Bronchial epithelial cell (primary cell): ENCODE measurements at regions not wholly inside any gene's neighbourhood (a gene's known extent, or its start where the extent isn't known, plus 50 kb on each side); places are given as distances from the start of the nearest gene placed in this dataset.
"Not testable (repeated sequence)": the region's sequence is repeated elsewhere in the genome, so short reads cannot be mapped to it uniquely, and the experiment has no call there.

Experiments
- DNase-seq: peaks from one replicate; pipeline ENCODE4 v3.0.0-alpha.2; 2010; ENCODE audit warnings: low read depth
- FAIRE-seq: peaks from 2 replicates; lab custom pipeline; 2011; peaks lifted over from hg19 to GRCh38; lab: Jason Lieb, UNC
- H3K27me3 ChIP-seq: 2 replicates; pipeline ENCODE4 v1.5.1; 2011; ENCODE audit warnings: low read length; ENCODE audit not compliant: control insufficient read depth, insufficient read depth
- H3K36me3 ChIP-seq: 2 replicates; pipeline ENCODE4 v1.5.1; 2011; ENCODE audit warnings: low read length; ENCODE audit not compliant: control insufficient read depth, insufficient read depth
- H3K4me3 ChIP-seq: 2 replicates; pipeline ENCODE4 v1.5.1; 2011; ENCODE audit warnings: mild to moderate bottlenecking, low read depth, low read length, control low read depth
- CTCF ChIP-seq: IDR thresholded peaks from 2 replicates; pipeline ENCODE4 v1.5.1; 2011; ENCODE audit warnings: mild to moderate bottlenecking, moderate library complexity, low read length, control low read depth, inconsistent platforms; ENCODE audit not compliant: insufficient read depth, severe bottlenecking

- DNase-seq (peak; percentile 28), FAIRE-seq (no peak)
- no peak for TF ChIP-seq CTCF
- Histone ChIP-seq H3K4me3 (no peak overlapping the region), H3K36me3 (no peaks in the 10 kb centered on the region), H3K27me3 (no peaks in the 10 kb centered on the region)
Measured at GRCh38 chr1:182235952-182236650, 155.5 kb downstream of the GLUL start.

- no peak for TF ChIP-seq CTCF
- no peak overlapping the region for H3K4me3 ChIP-seq
- H3K36me3 ChIP-seq = no peaks in the 10 kb centered on the region
- DNase-seq (no peak), FAIRE-seq (peak; percentile 32)
- no peaks in the 10 kb centered on the region for H3K27me3 ChIP-seq
Measured at GRCh38 chr1:182235604-182235951, 156.0 kb downstream of the GLUL start.

GRCh38 chr1:182229921-182230491 is 161.6 kb downstream of the GLUL start:
- FAIRE-seq = peak; percentile 62
- H3K36me3 ChIP-seq = no peaks in the 10 kb centered on the region
- no peak overlapping the region for H3K4me3 ChIP-seq
- H3K27me3 ChIP-seq = no peaks in the 10 kb centered on the region
- no peak for DNase-seq
- TF ChIP-seq CTCF = no peak

- TF ChIP-seq CTCF = no peak
- Histone ChIP-seq H3K4me3 (no peak overlapping the region), H3K36me3 (no peaks in the 10 kb centered on the region), H3K27me3 (no peaks in the 10 kb centered on the region)
- DNase-seq (no peak), FAIRE-seq (no peak)
Measured at GRCh38 chr1:182229451-182229850, 162.1 kb downstream of the GLUL start.

- no peak for TF ChIP-seq CTCF
- H3K4me3 ChIP-seq = no peak overlapping the region
- DNase-seq = peak; percentile 38
- no peaks in the 10 kb centered on the region for H3K27me3 ChIP-seq
- FAIRE-seq = no peak
- H3K36me3 ChIP-seq = no peaks in the 10 kb centered on the region
Measured at GRCh38 chr1:182227864-182228547, 163.6 kb downstream of the GLUL start.

- DNase-seq (no peak), FAIRE-seq (no peak)
- H3K36me3 ChIP-seq = no peaks in the 10 kb centered on the region
- H3K27me3 ChIP-seq = no peaks in the 10 kb centered on the region
- no peak overlapping the region for H3K4me3 ChIP-seq
- TF ChIP-seq CTCF = no peak
Measured at GRCh38 chr1:182226618-182227017, 165.0 kb downstream of the GLUL start.

GRCh38 chr1:182225755-182226154 is 164.2 kb upstream of the ZNF648 start:
- H3K27me3 ChIP-seq, FAIRE-seq, H3K36me3 ChIP-seq, DNase-seq, H3K4me3 ChIP-seq: not testable (repeated sequence)

GRCh38 chr1:182221990-182222389 is 160.5 kb upstream of the ZNF648 start:
- H3K27me3 ChIP-seq, DNase-seq, FAIRE-seq, H3K36me3 ChIP-seq, H3K4me3 ChIP-seq: not testable (repeated sequence)
